ENCODE measurements at regions not wholly inside any gene's neighbourhood (a gene's known extent, or its start where the extent isn't known, plus 50 kb on each side); places are given as distances from the start of the nearest gene placed in this dataset.

DNA sequence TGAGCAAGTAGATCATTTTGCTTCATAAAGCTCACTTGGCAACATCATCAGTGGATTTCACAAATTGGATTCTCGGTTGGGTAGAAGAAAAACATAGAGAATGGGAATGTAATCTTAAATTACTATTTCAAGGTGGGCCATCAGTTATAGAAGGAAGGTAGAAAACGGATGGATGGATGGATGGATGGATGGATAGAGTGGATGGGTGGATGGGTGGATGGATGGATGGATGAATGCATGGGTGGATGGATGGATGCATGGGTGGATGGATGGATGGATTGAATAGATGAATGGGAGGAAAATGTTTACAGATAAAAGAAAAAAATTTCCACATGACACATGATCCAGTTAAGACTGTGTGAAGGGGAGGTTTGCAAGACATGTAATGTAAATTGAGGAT lies 159.7 kb downstream of the MEX3B start:
- in situ Hi-C loops (cut with MboI) (no loop called here), intact Hi-C loops (cut with micrococcal nuclease) (no loop called here)
- TF ChIP-seq ZNF445 (CRISPR knock-in tag; IDR thresholded peaks at IDR 0.05; ENCODE audit: low read depth): no peak
- TF ChIP-seq, protein P1, sequence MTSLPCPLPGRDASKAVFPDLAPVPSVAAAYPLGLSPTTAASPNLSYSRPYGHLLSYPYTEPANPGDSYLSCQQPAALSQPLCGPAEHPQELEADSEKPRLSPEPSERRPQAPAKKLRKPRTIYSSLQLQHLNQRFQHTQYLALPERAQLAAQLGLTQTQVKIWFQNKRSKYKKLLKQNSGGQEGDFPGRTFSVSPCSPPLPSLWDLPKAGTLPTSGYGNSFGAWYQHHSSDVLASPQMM (CRISPR knock-in tag; IDR thresholded peaks at IDR 0.05): no peak
- TF ChIP-seq, protein P2, sequence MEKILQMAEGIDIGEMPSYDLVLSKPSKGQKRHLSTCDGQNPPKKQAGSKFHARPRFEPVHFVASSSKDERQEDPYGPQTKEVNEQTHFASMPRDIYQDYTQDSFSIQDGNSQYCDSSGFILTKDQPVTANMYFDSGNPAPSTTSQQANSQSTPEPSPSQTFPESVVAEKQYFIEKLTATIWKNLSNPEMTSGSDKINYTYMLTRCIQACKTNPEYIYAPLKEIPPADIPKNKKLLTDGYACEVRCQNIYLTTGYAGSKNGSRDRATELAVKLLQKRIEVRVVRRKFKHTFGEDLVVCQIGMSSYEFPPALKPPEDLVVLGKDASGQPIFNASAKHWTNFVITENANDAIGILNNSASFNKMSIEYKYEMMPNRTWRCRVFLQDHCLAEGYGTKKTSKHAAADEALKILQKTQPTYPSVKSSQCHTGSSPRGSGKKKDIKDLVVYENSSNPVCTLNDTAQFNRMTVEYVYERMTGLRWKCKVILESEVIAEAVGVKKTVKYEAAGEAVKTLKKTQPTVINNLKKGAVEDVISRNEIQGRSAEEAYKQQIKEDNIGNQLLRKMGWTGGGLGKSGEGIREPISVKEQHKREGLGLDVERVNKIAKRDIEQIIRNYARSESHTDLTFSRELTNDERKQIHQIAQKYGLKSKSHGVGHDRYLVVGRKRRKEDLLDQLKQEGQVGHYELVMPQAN (IDR thresholded peaks at IDR 0.05; ENCODE audit: borderline replicate concordance): no peak
- no peak for TF ChIP-seq RFX1 (IDR thresholded peaks at IDR 0.05)
- TF ChIP-seq FOXA3 (CRISPR knock-in tag; conservative IDR thresholded peaks at IDR 0.05 in 1 of 2, IDR thresholded peaks at IDR 0.05 in 1 of 2): no peak
- no peak for TF ChIP-seq MCM3 (IDR thresholded peaks at IDR 0.05)
- TF ChIP-seq, protein P3, sequence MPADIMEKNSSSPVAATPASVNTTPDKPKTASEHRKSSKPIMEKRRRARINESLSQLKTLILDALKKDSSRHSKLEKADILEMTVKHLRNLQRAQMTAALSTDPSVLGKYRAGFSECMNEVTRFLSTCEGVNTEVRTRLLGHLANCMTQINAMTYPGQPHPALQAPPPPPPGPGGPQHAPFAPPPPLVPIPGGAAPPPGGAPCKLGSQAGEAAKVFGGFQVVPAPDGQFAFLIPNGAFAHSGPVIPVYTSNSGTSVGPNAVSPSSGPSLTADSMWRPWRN (IDR thresholded peaks at IDR 0.05; ENCODE audit: low read depth): no peak
- TF ChIP-seq ZFPM2 (CRISPR knock-in tag; IDR thresholded peaks at IDR 0.05): no peak
- TF ChIP-seq BHLHE40 (IDR thresholded peaks at IDR 0.05; ENCODE audit: low read length): no peak
- TF ChIP-seq PTBP1 (IDR thresholded peaks at IDR 0.05; ENCODE audit: low read depth, low read length): no peak
- no peaks in the 10 kb centered on the region for H3K27me3 ChIP-seq (ENCODE audit: control insufficient read depth in 2 of 2, insufficient read depth in 2 of 2, low read length in 2 of 2)
- FAIRE-seq: no peak
- DNase-seq (ENCODE audit: extremely low read depth in 1 of 4, low spot score in 3 of 4): no peak
- H3K4me3 ChIP-seq: no peak overlapping the region
- BruUV-seq (replicated peaks): no TSS peak
- no peaks in the 10 kb centered on the region for H3K36me3 ChIP-seq (ENCODE audit: control insufficient read depth, insufficient read depth, low read length)
- H3K79me2 ChIP-seq (ENCODE audit: control insufficient read depth, insufficient read depth, low read length): no peaks in the 10 kb centered on the region
- no peaks in the 10 kb centered on the region for H3K9me3 ChIP-seq (replicated peaks; ENCODE audit: control insufficient read depth, insufficient read depth, low read depth, low read length)
- no peaks in the 10 kb centered on the region for H3K9me1 ChIP-seq (ENCODE audit: control insufficient read depth, insufficient read depth, low read length)
- no peak overlapping the region for H2AFZ ChIP-seq (ENCODE audit: low read depth, low read length)
- no peak for ATAC-seq
- ChIA-PET CTCF (ENCODE audit: low intra/inter-chr PET ratio) (no interaction called here), POLR2A (no interaction called here)
- no peaks in the 10 kb centered on the region; a peak in 2 of 5 replicates for H3K4me1 ChIP-seq (replicated peaks in 1 of 2; ENCODE audit: control insufficient read depth in 2 of 2, insufficient read depth in 2 of 2, low read length in 2 of 2)
- no peaks in the 10 kb centered on the region for H4K20me1 ChIP-seq (replicated peaks; ENCODE audit: control insufficient read depth, insufficient read depth, low read length)
- WGBS (ENCODE audit: insufficient coverage, low coverage, missing lambda C conversion rate): 17% methylated on average over 2 of the region's 2 CpGs
- no peak overlapping the region for H3K9ac ChIP-seq (ENCODE audit: insufficient read depth in 1 of 2, low read depth in 2 of 2, low read length in 2 of 2)
- H3K27ac ChIP-seq (ENCODE audit: extremely low read depth, low read depth, low read length): no peak overlapping the region
- no peak overlapping the region for H3K4me2 ChIP-seq (ENCODE audit: insufficient read depth, low read length)
